Prostate gland (tissue), 2 donors: ENCODE measurements at regions not wholly inside any gene's neighbourhood (a gene's known extent, or its start where the extent isn't known, plus 50 kb on each side); places are given as distances from the start of the nearest gene placed in this dataset.

Source experiments
- CTCF ChIP-seq, 4 experiments: fragments of 200-600 bp in 2 of 4; fragments of 450-650 bp in 2 of 4; sonication (generic) in 2 of 4; IDR thresholded peaks; 1 replicate in 3 of 4; 2 replicates in 1 of 4; pipeline ENCODE4 v1.5.1; 2016 to 2019; ENCODE audit warnings: antibody characterized with exemption in 4 of 4, mild to moderate bottlenecking in 2 of 4, moderate library complexity in 2 of 4
- POLR2A ChIP-seq: fragments of 450-650 bp; IDR thresholded peaks from one replicate; pipeline ENCODE4 v1.6.1; 2016; ENCODE audit warnings: antibody characterized with exemption, mild to moderate bottlenecking
- POLR2AphosphoS5 ChIP-seq: sonication (generic); formaldehyde crosslinking; IDR thresholded peaks from one replicate; pipeline ENCODE4 v1.6.1; 2017; ENCODE audit warnings: antibody characterized with exemption

GRCh38 chr7:131272086-131272485, 55.6 kb upstream of the MKLN1 start:
- TF ChIP-seq CTCF (IDR thresholded peaks at IDR 0.05) (no peak), POLR2AphosphoS5 (no peak), POLR2A (no peak)
